ENCODE measurements at regions not wholly inside any gene's neighbourhood (a gene's known extent, or its start where the extent isn't known, plus 50 kb on each side); places are given as distances from the start of the nearest gene placed in this dataset.
A peak's percentile ranks its signal among the peaks of the same experiment; 100 is the strongest.
"Not testable (repeated sequence)": the region's sequence is repeated elsewhere in the genome, so short reads cannot be mapped to it uniquely, and the experiment has no call there.

DNA sequence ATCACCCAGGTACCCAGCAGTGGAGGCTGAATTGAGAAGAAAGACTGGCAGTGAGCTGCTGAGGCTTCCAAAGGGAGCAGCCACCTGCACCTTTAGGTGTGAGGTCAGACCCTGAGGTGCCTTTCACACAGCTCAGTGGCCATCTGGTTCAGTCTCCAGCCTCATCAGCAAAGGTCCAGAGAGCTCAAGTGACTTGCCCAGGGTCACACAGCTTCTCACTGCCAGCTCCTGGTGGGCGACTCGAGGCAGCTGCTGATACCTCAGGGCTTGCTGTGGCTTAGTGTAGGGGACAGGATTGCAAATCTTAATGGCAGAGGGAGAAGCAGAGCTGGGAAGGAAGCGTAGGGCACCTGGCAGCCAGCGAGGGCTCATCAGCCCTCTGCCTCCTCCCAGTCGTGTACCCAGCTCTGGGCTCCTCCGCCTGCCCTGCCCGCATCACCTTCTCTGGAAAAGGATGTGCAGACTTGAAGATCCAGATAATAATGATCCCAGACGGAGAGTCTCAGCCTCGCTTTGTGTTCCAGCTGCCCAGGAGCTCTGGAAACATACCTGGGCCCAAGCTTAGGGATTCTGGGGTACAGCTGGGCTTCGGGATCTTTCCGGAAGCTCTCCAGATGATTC lies 165.3 kb upstream of the GSE1 start:
- DNase-seq, result no peak

DNA sequence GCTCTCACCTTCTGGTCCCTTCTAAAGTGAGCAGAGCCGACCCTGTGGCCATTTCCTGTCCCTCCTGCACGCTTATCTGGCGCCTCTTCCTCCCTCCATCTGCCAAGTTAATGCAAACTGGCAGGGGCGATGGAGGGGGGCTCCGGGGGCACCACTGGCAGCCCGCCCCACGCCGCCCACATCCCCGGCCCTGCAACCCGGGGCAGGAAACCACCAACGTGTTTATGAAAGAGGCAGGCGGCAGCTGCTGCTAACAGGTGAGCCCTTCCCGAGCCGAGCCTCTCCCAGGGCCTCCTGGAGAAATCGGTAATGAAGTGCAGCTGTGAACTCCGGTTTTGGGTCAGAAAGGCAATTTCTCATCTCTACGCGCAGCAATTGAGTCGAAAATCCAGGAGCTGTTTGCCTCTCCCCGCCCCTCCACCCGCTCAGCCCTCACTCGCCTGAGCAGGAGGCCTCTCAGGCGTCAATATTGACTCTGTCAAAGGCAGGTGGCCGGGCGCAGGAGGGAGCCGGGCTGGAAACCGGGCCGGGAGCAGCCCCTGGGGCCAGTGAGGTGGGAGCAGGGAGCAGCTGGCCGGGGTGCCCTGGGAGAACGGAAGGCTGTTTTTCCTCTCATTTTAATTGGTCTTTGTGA lies 164.4 kb upstream of the GSE1 start:
- peak; percentile 55 to 74 for DNase-seq

DNA sequence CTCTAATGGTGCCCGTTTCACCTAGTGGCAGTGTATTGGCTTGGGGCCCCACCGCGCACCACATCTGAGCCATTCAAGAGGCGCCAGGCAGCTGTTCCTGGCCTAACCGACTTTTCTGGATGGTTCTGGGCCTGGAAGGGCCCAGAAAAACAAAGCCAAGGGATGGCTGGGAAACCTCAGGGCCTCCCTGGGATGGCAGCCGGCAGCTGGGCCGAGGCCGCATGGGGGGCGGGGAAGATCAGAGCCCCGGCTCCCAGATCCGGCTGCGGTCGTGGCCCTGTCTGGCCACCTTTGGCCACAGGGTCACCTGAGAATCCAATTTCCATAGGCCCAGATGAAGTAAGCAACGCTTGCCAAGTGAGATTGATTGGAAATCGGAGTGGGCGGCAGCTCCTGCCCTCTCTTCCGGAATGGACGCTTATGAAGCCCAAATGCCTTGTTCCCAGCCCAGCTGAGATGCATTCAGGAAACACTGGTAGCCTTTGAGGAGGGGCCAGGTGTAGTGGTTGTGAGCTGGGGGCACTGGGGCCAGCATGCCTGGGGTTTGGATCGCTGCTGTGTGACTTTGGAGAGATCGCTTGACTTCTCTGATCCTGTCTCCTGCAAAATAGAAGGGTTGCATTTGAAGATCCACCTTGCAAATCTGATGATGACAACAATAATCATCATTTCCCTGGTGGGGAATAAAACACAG lies 163.8 kb upstream of the GSE1 start:
- no peak for DNase-seq

DNA sequence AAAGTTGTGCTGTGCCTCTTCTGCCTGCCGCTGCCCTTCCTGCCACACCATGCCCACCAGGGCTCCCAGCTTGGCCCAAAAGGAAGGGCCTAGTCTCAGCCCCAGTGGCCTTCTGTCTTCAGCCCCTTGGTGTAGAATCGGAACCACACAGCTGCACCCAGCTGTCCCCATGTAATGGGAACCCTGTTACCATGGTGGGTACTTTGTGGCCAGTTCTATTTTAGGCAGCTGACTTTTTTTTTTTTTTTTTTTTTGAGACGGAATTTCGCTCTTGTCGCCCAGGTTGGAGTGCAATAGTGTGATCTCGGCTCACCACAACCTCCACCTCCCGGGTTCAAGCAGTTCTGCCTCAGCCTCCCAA lies 163.3 kb upstream of the GSE1 start:
- DNase-seq, result no peak

DNA sequence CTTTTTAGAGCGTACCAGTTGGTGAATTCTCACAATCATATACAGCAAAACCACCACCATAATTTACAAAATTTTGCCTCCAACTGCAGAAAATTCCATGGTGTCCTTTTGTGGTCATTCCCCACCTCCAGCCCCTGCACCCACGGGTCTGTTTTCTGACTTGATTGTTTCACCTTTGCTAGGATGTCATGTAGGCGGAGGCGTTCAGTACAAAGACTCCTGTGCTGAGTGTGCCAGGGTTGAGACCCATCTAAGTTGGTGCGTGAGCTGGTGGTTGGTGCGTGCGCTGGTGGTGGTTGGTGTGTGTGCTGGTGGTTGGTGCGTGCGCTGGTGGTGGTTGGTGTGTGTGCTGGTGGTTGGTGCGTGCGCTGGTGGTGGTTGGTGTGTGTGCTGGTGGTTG lies 162.0 kb upstream of the GSE1 start:
- DNase-seq, result not testable (repeated sequence)

DNA sequence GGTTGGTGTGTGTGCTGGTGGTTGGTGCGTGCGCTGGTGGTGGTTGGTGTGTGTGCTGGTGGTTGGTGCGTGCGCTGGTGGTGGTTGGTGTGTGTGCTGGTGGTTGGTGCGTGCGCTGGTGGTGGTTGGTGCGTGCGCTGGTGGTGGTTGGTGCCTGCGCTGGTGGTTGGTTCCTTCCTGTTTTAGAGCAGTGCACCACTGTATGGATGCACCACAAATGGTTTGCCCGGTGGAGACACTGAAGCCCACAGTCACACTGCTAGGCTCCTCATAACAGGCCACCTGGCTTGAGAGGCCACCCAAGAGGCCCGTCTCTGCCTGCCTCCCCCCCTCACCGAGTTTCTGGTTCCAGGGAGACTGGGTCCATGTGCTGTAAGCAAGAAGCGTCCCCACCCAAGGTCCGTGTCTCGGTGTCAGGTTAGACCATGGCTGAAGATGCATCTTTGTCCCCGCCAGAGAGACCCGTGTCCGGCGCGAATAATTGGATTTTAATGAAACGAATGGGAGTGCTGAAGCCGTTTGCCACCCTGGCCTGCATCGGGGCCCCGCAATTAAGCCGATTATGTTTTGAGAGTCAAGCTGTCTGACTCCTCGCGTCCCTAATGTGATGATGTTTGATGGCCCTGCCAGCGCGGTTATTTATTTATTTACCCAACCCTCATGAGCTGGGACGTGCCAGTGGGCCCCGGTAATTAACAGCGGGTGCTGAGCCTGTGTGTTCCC lies 161.3 kb upstream of the GSE1 start:
- peak in 1 of 2 experiments; percentile 39 for DNase-seq

DNA sequence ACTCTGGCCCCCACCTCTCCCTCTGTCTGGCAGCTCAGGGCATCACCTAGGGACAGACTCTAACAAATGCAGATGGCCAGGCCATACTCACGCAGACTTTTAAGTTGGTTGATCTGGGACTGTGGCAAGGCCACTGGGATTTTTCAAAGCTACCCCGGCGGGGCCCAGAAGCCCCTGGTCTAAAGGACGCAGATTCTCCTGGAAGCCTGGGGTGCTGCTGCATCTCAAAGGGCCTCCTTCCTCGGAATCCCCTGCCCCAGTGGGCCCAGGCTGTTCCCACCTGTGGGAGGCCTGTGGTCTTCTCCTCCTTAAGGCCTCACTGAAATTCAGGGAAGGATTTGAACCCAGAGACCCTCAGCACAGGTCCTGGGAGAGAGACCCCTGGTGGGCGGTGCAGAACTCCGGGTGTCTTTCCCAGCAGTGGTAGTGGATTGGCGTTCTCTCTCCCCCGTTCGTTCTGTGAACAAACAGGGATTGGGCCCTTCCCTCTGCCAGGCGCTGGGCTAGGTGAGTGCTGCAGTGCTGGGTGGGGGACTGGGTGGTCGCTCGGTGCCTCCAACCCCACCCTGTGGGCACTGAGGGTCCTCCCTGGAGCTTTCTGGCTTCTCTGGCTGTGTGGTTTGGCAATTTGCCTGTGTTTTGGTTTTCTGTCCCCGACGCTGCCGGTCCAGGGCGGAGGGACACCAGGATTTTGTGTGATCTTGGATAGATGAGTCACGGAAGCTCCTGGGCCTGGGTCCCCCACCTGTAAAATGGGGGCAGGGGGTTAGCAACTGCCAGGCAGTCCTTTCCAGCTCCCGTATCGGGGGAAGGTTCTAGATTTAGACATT lies 160.5 kb upstream of the GSE1 start:
- peak in 1 of 2 experiments; percentile 16 for DNase-seq

DNA sequence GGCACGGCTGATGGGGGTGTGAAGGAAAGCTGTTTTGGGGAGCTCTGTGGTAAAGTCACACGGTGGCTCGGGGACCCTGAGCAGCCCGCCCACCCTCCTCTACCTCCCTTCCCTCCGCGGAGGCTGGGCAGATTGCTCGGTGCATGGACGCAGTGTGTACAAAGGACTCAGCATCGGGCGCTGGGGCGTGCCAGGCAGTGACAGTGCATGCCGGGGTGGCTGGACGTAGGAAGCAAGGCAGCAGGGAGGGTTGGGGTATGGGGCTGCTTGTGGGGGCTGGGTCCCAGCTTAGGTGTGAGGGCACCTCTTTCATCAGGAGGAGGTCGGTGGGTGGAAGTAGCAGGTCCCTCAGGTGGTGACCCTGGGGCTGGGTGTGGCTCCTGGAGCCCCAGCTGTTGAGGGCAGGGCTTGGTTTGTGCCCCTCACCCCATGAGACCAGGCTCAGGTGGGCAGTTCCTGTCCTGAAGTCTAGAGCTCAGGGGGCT lies 159.9 kb upstream of the GSE1 start:
- DNase-seq, result no peak

DNA sequence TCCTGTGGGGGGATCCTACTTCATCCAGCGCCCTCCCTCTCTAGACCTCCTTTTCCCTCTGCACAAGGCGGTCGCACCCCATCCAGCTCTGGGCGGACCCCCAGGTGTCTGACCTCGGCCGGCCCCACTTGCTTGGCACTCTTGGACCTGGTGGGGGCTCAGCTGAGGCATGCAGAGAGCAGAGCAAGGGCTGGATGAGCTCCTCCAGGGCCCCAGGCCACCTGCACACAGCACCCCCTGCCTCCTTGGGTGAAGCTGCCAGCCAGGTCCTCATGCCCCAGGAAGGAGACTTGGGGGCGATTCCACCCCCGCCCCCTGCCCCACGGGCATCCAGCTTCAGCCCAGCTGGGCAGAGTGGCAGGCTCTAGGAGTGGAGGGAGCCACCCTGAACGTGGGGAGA lies 159.4 kb upstream of the GSE1 start:
- no peak for DNase-seq

DNA sequence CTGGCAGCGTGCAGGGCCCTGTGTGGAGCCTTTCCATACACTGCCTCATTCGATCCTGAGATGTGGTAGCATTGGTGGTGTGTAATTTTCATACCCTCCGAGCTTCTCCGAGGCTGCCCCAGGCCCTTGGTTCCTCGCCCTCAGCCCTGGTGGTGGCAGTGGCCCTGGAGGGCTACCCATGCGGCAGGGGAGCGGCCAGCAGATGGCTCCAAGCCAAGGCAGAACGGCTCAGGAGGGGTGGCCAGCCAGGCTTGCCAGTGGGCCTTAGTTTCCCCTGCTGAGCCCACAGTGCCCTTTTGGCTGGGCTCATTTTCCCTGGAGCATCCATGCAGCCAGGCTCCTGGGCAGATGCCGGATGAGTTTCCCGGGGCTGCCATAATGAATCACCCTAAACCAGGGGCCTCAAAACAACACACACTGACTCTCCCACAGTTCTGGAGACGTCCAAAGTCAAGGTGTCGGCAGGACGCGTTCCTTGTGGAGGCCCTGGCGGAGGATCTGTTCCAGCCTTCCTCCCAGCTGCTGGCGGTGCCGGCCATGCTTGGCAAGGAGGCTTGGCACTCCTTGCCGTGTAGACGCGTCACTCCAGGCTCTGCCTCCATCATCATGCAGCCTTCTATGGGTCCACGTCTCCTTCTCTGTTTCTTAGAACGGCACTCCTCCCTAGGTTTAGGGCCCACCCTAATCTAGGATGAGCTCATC lies 158.8 kb upstream of the GSE1 start:
- DNase-seq, result no peak

DNA sequence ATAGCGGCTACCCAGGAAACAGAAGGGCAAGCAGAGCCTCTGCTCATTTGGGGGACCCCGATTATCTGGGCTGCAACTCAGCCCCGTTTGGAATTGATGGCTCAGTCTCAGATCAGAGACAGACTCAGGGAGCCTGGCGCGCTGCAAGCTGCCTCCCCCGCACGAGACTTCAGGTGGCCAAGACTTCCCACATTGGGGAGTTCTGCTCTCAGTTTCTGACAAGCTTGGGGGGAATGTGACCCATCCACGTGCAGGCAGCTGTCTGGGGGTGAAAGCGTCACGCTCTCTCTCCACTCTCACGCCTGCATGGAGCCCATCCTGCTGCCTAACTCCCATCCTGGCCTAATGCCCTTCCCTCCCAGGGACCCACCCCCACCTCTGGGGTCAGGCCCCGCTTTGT lies 157.6 kb upstream of the GSE1 start:
- no peak for DNase-seq

DNA sequence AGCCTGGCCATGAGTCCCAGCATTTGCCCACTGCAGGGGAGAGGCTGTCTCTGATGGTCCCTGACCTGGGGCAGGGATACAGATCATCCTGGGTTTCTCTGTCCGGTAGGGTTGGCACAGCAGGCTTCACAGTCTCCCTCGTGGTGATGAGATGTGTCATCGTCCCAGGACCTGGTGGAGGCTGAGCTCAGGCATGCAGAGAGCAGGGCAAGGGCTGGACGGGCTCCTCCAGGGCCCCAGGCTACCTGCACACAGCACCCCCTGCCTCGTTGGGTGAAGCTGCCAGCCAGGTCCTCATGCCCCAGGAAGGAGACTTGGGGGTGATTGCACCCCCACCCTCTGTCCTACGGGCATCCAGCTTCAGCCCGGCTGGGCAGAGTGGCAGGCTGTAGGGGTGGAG lies 155.8 kb upstream of the GSE1 start:
- no peak for DNase-seq

DNA sequence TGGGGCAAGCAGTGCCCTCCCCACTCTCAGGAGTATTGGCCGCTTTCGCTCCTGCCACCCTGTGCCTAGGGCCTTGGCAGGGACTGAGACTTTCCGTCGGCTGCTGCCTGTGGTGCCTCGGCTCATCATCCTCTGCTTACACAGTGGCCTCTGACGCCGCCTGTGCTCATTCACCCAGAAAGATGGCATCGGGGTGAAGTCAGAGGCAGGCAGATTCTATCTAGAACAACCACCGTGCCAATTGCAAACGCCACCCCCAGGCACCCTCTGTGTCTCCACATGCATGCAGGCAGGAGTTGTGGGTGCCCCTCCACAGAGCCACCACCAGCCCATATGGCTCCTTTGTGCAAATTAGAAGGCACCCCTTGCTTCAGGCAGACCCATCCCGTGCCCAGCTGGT lies 154.2 kb upstream of the GSE1 start:
- DNase-seq, result no peak

DNA sequence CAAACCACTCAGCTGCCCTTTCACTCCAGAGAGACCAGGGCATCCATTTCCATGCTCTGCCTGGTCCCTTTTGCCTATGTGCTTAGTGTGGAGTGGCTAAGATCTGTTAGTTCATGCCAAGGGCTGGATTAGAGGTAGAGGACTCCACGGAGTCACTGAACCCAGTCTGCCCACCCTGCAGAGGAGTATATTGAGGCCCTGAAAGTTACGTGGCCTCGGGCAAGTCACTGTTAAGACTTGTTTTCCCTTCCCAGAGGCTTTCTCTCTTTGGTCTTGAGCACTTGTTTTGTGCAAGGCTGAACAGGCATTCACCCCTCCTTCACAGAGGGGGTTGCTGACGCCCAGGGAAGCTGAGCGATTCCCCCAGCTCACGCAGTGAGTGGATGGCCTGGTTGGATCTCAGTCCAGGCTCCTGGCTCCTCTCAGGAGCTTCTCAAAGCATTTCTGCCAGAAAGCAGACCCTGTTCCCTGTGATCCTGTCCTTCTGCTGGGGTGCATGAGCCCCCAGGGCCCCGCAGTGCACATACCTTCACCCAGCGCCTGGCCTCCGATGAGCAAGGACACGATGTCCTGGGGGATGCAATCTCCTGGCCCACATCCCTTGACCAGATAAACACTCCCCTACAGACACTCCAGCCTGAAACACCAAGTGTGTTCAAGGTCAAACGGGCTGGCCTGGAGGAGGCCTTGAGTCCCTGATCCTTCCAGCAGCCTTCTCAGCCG lies 153.4 kb upstream of the GSE1 start:
- DNase-seq, result no peak

DNA sequence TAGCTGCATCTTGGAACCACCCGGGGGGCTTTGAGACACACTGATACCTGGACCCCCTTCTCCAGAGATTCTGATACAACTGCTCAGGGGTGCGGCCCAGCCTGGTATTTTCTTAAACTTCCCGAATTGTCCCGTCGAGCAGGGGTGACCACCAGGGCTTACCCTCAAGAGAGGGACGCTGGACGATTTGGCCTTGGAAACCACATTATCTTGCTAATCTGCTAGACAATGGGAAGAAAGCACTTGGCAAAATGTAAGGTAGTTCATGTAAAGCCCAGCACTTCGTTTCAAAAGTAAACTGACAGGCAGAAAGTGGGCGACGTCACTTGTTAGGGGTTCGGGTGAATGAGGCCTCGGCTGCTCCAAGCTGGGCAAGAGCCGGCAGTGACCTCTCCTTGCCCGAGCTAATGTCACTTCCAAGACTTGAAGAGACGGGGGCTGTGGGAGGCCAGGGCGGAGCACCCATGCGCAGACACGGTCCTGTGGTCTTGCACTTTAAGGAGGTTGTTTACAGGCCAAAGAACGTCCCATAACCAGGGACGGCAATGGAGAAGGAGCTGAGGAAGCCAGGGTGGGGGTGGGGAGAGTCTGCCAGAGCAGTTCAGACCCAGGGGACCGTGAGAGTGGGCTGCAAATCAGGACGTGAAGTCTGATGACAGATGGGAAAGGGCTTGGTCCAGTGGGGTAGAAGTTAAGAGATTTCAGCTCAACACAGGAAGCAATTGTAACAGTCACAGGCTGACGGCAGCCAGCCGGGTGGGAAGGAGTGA lies 152.7 kb upstream of the GSE1 start:
- no peak for DNase-seq

DNA sequence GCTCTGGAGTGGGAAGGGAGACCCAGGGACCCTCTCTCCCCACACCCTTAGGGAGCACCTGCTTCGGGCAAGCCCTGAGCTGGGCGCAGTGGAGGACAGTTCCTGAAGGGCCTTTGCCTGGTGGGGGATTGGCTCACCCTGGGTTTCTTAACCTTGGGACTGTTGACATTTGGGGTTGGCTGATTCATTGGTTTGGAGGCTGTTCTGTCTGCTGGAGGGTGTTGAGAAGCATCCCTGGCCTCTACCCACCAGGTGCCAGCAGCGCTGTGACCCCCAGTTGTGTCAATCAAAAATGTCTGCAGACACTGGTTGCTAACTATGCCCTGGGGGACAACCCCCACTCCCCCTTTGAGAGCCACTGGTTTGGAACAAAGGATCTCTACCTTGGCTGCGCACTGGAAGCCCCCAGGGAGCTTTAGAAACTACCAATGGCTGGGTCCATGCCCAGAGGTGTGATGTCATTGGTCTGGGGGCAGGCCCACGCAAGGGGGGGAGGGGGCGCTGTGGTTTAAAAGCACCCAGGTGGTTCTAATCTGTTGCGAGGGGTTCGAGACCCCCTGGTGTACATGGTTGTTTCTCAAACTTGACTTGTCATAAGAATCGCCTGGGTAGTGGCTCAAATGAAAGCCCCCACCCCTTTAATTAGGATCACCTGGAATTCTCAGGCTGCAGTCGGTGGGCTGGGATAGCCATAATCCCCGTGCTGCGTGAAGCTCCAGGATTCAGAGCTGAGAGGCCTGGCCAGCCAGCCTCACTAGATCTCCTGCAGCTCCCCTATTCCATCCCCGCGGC lies 151.9 kb upstream of the GSE1 start:
- peak in 1 of 2 experiments; percentile 54 for DNase-seq

DNA sequence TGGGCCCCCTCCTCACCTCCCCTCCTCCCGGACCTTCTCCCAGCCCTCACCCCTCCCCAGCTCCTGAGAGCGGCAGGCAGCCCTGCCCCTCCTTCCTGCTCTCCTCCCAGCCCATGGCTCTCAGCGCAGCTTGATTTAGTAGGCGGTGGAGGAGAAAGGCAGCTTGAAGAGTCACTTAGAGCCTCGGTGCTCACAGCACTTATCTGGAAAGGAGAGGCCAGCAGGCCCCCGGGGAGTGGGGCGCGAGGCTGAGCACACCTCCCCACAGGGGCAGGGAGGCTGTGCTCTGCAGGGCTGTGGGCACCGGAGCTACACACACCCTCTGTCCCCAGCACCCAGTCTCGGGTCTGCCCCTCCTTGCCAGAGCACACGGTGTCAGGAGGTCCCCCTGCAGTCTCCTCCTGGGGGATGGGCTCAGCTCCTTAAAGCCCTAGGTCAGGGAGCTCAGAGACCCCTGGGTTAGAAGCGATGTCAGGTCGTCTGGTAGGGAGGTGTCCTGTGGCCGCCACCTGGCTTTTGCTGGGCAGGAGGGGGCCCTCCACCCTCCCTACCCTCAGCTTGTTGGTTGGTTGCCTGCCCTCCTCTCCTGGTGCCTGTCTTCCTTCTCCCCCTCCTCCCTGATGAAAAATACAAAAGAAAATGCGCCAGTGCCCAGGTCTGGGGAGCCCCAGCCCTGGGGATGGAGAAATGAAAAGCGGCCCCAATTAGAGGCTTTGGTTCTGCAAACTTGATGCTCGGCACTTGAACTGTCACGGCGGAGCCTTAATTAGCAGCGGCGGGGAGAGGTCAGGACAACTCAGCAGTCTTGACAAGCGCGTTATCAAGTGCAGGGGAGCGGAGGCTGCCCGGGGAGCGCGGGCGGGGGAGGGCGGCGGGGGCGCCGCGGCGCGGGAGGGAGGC lies 151.1 kb upstream of the GSE1 start:
- no peak for DNase-seq

All from NCI-H1930 (cell line).